Stimulated activated CD8-positive, alpha-beta memory T cell treated with anti-CD3 and anti-CD28 coated beads, Interleukin-7, amount 100 ng/mL, for 4 hours (primary cell): ENCODE measurements at regions not wholly inside any gene's neighbourhood (a gene's known extent, or its start where the extent isn't known, plus 50 kb on each side); places are given as distances from the start of the nearest gene placed in this dataset.
"Not testable (repeated sequence)": the region's sequence is repeated elsewhere in the genome, so short reads cannot be mapped to it uniquely, and the experiment has no call there.

ENCODE experiments used
- DNase-seq, 2 donors: peaks; one replicate each; pipeline ENCODE4 v3.0.0-alpha.2; 2020; ENCODE audit warnings: low read depth in 2 of 2

GRCh38 chr18:38221476-38222100 is 656.0 kb upstream of the CELF4 start:
- no peak for DNase-seq

- no peak for DNase-seq
Observed at GRCh38 chr18:38198956-38199355, 633.4 kb upstream of the CELF4 start.

GRCh38 chr18:38198526-38198925 is 632.9 kb upstream of the CELF4 start:
- no peak for DNase-seq

- DNase-seq, result no peak
Observed at GRCh38 chr18:38186491-38186890, 620.9 kb upstream of the CELF4 start.

GRCh38 chr18:38174594-38174993 is 609.0 kb upstream of the CELF4 start:
- no peak for DNase-seq

GRCh38 chr18:38174173-38174572 is 608.6 kb upstream of the CELF4 start:
- no peak for DNase-seq

- DNase-seq, result no peak
Observed at GRCh38 chr18:38170845-38171244, 605.2 kb upstream of the CELF4 start.

- DNase-seq, result no peak
Observed at GRCh38 chr18:38167623-38168022, 602.0 kb upstream of the CELF4 start.

- not testable (repeated sequence) for DNase-seq
Observed at GRCh38 chr18:38153116-38153515, 587.5 kb upstream of the CELF4 start.

- DNase-seq, result no peak
Observed at GRCh38 chr18:38116716-38117115, 551.1 kb upstream of the CELF4 start.

- DNase-seq, result no peak
Observed at GRCh38 chr18:38115201-38115600, 549.6 kb upstream of the CELF4 start.

- DNase-seq, result no peak
Observed at GRCh38 chr18:38087538-38087937, 521.9 kb upstream of the CELF4 start.

- no peak for DNase-seq
Observed at GRCh38 chr18:38081516-38081915, 515.9 kb upstream of the CELF4 start.

- DNase-seq, result no peak
Observed at GRCh38 chr18:38077229-38077628, 511.6 kb upstream of the CELF4 start.

- no peak for DNase-seq
Observed at GRCh38 chr18:38076346-38077070, 510.9 kb upstream of the CELF4 start.

GRCh38 chr18:38074298-38074876 is 508.8 kb upstream of the CELF4 start:
- no peak for DNase-seq

GRCh38 chr18:38067821-38068220 is 502.2 kb upstream of the CELF4 start:
- DNase-seq, result no peak

GRCh38 chr18:38067086-38067485 is 501.5 kb upstream of the CELF4 start:
- no peak for DNase-seq

GRCh38 chr18:38052879-38053590 is 487.4 kb upstream of the CELF4 start:
- no peak for DNase-seq

GRCh38 chr18:38047820-38048219 is 482.2 kb upstream of the CELF4 start:
- no peak for DNase-seq

- DNase-seq, result no peak
Observed at GRCh38 chr18:38046651-38047050, 481.1 kb upstream of the CELF4 start.

- DNase-seq, result no peak
Observed at GRCh38 chr18:38045845-38046244, 480.2 kb upstream of the CELF4 start.
